Activated T-helper 1 cell treated with Interleukin-2 at 50 U/mL for 16 hours (primary cell): ENCODE measurements at regions not wholly inside any gene's neighbourhood (a gene's known extent, or its start where the extent isn't known, plus 50 kb on each side); places are given as distances from the start of the nearest gene placed in this dataset.
"Not testable (repeated sequence)": the region's sequence is repeated elsewhere in the genome, so short reads cannot be mapped to it uniquely, and the experiment has no call there.

ENCODE experiments used
- DNase-seq: peaks from one replicate; pipeline ENCODE4 v3.0.0-alpha.2; 2020; ENCODE audit warnings: low read depth

DNA sequence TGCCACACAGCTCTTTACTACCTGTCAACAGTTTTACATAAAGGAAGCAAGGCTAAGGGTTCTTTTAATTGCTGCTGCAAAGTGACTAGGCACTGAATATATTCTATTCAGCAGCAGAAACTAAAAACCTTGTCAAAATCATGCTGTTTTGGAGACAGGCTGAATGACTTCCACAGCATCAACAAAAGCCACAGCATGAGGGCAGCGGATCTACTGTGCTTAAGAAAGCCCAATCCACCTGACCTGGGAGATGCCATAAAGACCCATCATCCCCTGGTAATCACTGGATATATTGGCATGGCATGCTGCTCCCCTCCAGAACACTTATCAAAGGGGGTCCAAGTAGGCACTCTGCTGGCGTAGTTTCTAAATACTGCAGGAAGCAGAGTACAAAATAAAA, 715.1 kb upstream of the SLC8A1 start:
- DNase-seq = no peak

DNA sequence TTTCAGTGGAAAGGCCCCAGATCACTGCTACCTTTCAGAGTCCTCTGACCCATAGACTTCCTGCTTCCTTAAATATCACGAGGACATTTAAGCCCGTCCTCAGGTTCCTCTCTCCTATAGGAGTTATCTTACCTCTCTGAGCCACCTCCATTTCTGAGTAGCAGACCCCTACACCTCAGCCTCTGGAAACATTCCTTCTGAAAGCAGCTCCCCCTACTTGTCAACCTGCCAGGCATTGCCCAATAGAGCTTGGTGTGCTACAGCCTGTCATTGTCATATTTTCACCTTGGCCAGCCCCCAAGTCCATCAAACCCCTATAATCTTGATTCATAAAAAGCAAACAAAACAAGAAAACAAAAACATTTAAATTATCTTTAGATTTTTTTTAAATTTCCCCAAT, 717.9 kb upstream of the SLC8A1 start:
- DNase-seq = no peak

DNA sequence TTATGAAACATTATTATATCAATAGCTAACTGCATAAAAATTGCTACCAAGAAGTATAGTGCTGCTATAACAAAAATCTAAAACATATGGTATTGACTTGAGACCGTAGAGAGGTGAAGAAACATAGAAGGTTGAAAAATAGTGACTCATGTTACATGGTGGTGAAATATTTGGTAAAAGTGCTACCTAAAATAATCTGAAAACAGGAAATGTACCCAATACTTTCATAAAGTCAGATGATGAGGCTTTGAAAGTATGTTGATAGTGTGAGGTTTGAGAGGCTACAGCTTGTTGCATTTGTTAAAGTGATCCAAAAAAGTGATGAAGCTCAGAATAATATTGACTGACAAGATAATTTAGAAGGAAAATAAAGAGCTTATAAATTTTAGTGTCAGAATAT, 718.7 kb upstream of the SLC8A1 start:
- no peak for DNase-seq

DNA sequence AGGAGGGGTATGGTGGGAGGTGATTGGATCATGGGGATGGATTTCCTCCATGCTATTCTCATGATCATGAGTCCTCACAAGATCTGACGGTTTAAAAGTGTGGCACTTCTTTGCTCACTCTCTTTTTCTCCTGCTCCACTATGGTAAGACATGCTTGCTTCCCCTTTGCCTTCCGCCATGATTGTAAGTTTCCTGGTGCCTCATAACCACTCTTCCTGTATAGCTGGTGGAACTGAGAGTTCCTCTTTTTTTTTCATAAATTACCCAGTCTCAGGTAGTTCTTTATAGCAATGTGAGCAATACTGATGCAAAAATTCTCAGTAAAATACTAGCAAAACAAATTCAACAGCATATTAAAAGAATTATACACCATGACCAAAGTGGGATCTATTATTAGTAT, 728.5 kb upstream of the SLC8A1 start:
- no peak for DNase-seq

DNA sequence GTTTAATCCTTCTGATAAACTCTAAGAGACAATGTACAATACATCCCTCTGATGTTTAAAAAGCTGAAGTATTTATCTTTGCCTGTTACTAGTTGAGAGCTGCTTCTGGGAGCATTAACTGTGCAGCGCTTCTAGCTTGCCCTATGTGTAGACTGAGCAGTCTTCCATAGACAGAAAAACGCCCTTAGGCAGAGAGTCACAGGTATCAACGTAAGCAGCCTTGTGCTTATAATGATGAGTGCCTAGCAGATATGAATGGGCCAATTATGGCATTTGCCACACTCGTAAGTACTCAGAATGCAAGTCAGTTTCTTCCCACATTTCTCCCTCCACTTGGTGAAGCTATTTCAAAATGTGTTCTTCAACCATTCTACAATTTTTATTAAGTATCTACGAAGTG, 731.1 kb upstream of the SLC8A1 start:
- DNase-seq = no peak

DNA sequence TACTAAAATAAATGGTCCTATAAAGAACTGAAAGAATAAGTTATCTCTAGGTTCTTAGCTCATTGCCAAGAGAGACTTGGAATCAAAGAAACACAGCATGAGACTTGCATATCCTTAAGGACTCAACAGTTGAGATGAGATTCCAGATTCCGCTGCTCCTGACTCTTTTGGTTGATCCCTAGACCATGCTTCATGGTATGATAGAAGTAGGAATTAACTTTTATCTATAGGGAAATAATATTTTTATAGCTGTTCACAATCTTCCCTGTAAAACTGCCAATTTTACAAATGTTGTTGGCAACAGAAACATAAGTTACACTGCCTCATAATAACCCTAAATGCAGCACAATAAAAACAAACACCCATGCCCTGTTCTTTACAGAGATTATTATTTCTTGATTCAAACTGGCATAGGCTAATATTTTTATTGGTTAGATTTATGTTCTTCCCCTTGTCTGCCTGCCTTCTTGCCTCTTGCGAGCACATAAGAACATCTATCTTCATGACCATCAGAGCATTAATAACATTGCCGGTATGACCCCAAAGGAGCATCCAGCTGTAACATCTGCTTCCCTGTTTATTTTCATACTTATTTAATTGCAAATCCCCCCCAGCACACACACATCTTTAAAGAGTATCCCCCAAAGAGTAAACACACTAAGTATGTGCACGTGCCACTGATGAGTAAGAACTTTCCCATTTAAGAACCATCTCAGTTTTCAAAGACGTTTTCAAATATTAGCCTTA, 735.7 kb upstream of the SLC8A1 start:
- no peak for DNase-seq

DNA sequence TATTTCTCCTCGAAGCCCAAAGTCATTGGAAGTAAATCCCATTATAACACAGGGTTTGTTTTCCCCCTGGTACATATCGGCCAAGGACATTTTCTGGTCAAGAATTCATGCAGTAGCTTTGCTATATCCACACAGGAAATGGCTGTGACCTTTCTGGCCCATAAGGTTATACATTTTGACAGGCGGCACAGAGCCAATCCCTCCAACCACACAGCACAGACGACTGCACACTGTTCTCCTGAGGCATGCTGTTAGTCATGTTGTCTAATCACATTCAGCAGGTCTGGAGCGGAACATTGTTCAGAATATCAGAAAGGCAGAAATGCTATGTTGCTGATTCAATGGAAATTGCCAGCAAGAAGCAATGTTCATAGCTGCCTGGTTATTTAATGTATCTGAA, 742.3 kb upstream of the SLC8A1 start:
- no peak for DNase-seq

DNA sequence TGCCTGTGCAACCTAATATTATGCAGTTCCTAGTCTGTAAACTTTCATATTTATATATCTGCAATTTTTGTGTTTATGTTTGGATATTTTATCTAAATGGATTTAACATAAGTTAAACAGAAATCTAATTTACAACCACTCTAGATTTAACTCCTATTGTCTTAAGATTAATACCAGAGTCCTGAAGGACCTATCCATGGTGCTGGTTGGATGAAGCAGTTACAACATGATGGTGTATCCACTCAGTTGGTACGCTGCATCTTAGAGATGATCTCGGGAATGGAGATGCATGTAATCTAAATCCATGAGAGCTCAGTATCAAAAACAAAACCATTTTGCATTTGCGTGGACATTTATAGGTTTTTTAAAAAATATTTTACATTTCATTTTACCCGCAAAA, 745.9 kb upstream of the SLC8A1 start:
- no peak for DNase-seq

DNA sequence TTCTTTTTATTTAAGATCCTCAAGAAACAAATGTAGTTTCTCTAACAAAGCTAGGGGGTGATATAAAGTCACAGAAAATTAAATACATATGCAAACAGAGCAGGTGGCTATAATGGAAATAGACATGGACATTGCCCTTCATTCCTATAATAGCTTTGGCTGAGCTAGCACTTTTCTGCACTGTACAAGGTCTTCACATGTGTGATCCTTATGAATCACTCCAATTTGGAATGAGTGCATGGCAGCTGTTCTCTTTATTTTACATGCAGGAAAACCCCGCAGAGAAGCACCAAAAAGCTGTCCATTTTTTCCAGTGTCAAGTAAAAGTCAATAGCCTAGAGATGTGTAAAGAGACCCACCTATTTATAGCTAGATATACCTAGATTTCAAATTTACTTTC, 747.4 kb upstream of the SLC8A1 start:
- DNase-seq = no peak

DNA sequence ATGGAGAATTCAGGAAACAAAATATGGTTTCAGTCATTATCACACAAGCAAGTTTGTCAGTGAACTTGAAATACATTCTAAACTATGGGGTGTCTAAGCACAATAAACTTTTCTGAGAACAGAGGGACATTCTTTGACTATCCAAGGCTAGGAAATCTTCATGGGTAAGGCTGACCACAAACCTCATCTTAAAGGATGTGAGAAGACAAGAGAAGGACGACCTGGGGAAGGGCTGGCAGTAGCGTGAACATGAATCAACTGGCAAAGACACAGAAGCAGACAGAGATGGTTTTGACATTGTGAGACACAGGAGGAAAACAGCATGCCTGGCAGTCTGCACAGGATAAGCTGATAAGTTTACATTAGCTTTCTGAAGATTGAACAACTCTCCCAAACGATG, 752.4 kb upstream of the SLC8A1 start:
- no peak for DNase-seq

DNA sequence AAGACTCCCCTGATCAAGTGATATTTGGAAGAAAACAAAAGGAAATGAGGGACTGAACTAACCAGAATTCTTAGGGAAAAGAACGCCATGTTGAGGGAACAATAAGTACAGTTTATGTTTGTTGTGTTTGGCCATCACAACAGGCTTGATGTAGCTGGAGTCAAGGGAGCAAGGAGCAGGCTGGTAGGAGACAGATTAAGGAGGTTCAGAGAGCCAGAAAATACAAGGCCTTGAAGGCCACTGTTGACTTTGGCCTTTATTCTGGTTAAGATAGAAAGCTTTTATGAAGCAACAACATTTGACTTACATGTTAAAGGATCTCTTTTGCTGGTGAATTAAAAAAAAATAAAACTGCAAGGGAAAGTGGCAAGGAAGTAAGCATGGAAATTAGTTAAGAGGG, 754.1 kb upstream of the SLC8A1 start:
- no peak for DNase-seq

DNA sequence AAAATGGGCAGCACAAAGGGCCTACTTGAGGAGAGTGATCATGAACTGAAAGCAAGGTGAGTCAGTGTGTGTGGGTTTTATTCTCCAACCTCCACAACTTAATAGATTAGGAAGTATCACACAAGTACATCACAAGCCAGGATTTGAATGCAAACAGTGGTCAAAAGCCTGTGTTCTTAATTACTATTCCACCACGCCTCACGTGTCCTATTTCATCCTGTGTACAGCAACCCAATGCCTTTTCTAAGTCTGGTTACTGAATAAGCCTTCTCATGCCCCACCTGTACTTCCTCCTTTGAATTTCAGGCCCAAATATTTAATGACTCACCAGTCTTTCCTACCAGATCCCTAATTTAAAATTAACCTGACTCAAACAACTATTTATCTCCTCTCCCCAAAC, 755.7 kb upstream of the SLC8A1 start:
- DNase-seq = no peak

DNA sequence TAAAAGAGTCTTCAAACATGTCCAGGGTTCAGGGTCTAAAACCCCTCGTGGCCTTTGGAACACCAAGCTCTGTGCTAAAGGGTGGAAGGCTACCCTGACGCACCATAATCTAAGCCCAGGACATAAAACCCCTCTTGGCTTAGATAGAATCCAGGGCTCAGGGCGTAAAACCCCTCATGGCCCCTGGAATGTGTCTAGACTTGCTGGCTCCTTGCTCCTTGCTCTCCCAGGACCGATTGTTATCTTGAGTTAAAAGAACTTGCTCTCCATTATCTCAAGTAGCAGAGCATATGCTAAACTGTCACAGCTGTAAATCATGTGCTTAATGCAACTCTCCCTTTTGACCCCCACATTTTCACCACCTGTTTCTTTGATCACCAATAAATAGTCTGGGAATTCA, 758.1 kb upstream of the SLC8A1 start:
- DNase-seq = not testable (repeated sequence)

DNA sequence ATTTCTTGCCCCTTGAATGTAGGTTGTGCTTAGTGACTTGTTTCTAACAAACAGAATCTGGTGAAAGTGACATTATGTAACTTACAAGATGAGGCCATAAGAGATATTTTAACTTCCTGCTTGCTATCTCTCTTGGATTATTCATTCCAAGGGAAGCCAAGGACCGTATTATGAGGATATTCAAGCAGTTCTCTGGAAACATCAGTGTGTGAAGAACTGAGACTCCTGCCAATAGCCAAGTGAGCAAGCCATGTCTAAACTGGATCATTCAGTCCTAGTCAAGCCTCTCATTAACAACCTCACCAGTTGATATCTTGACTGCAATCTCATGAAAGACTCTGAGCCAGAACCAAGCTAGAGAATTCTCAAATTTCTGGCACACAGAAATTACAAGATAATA, 765.1 kb upstream of the SLC8A1 start:
- DNase-seq = no peak

DNA sequence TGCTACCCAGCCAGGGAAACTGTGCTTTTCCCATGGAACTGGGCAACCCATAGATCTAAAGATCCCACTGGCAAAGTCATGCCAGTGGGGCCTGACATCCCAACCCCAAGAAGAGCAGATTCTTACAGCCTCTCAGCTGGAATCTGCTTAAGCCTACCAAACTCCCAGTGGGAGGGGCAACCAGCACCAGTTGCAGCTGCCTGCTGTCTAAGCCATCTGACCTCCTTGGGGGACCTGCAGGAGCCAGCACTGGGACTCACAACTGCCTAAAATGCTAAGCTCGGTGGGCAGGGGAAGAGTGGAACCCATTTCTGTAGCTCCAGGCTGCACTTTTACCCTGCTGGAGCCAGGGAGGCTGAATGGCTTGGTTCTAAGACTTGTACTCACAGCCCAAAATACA, 770.7 kb upstream of the SLC8A1 start:
- no peak for DNase-seq

DNA sequence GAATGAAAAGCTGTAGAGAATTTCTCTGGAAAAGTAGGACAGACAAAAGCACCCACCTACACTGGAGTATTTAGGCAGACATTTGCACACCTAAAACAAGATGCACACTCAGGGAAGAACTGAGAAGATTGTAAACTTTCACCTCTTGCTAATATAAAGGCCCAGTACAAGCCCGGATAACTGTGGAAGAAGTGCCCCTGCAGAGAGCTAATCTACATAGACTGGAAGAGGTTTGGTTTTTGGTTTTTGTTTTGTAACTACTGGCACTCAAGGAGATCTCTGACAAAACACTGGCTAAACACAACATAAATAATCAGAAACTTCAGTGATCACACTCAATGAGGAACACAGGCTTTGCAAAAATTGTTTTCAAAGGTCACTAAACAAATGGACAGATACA, 782.2 kb upstream of the SLC8A1 start:
- no peak for DNase-seq

DNA sequence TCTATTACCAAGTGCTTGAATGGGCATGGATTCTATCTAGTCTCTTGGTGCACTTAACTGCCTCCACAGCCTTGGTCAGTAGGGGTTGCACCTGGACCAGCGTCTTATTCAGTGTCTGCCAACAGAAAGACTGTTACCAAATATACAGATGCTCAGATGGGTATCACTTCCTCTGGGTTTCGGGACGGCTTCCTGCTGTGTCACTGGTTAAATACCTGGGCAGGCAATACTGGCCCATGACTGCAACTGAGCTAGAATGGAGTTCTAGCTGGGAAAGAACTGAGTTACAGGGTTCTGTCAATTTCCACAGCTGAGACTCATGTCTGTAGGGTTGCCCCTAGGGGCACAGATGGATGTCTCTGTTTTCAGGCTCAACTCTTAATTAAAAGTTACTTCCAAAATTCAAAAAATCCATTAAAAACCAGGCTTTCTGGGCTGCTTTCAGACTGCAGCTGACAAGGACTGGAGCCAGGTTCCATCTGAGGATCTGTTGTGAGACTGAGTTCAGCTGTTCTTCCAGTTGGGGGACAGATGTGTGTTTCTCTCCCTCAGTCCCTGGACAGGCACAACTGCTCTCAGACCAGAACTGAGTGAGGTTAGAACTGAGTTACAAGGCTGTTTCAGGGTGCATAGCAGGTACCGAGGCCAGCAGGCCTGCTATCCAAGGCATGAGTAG, 789.6 kb upstream of the SLC8A1 start:
- DNase-seq = no peak

DNA sequence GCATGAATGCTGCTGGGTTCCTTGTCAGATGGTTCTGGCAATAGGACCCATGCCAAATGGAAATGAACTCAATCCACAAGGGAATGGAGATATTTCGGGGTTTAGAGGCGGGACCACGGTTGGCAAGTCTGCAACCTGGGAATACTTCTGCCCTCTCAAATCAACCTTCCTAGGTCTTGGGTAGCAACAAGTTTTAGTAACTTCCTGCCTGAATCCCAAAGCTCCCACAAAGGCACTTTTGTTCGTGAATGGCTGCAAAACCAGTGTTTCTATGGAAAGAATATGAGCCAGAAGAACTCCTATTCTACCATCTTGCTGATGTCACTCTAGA, 790.1 kb upstream of the SLC8A1 start:
- DNase-seq = no peak

DNA sequence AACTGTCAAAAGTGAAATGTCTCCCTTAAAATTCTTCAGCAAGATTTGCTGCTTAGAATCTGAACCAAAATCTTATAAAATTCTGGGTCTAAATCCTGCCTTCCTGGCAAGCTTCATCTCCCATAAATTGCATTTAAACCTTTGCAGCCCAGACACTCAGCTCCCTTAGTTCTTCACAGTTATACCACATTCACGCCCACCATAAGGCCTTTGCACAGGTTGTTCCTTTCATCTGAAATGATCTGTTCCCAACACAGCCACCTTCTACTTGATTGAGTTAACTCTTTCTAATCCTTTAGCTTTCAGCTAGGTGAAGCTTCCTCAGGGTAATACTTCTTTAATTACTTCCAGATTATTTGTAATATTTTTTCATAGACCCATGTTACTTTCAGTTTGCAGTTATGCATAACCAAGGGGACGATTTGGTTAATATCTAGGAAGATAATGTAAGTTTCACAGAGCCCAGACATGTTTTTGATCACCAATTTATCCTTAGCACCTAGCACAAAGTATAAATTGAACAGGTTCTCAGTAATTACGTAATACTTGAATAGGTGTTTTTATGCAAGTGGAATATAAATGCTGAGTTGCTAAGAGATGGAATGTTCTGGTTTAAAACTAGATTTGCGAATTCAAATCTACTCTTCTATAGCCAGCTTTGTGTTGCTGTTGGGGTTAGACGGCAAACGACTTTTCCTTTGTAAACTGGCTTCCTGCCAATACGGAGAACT, 779.7 kb upstream of the PKDCC start:
- no peak for DNase-seq

DNA sequence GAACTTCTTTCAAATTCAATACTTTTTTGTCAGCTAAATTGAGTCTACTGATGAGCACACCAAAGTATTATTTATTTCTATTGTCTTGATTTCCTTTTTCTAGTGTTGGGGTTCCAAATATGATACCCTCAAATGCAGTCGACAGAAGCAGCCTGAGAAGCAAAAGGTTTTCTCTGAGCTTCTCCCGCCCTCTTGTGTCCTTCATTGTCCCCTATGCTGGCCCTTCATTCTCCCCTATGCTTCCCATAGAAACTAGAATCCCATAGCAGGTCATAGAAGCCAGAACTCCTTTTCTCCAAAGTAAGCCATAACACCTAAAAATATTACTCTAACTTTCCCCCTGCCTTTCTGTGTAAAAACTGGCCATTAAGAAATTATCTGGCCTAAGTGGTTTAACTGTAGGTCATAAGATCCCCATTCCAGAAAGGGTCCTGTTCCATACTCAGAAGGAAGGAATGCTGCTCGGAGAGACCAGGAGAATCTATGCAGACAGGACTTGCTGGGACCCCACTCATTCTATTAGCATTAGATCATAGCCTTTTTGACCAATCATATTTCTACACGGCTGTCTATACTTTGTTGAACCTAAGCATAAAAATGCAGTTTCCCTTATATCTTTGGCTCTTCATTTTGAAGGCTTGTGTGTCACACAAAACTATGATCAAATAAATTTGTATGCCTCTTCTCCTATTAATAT, 764.6 kb upstream of the PKDCC start:
- no peak for DNase-seq

DNA sequence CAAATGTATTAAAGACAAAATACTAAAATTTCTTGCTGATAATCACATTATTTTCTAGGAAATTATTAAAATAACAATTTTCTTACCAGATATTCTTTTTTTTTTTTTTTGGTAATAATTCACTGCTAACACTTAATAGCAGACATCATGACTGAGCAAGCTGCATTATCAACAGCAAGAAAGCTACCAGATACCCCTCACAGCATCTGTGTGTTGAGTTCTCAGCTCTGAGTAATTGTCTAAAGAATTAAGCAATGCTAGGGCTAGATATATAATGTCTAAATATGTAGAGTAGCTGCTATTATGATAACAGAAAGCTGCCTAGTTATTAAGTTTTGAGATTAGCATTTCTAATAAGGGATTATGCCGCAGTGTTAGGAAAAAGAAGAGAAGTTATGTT, 754.3 kb upstream of the PKDCC start:
- DNase-seq = no peak

DNA sequence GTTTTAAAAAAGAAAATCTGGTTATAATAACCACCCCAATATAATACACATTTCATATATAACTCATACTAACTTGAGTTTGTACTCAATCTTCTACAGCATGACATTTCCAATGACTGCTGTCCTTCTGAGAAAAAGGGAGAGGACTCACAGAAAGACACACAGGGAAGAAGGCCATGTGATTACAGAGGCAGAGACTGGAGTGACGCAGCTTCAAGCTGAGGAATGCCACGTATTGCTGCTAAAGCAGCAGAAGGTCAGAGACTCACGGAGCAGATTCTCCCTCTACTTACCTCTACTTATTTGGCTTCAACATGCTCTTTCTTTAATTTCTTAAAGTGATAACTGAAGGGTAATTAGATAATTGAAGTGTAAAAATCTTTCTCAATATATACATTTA, 753.5 kb upstream of the PKDCC start:
- no peak for DNase-seq

DNA sequence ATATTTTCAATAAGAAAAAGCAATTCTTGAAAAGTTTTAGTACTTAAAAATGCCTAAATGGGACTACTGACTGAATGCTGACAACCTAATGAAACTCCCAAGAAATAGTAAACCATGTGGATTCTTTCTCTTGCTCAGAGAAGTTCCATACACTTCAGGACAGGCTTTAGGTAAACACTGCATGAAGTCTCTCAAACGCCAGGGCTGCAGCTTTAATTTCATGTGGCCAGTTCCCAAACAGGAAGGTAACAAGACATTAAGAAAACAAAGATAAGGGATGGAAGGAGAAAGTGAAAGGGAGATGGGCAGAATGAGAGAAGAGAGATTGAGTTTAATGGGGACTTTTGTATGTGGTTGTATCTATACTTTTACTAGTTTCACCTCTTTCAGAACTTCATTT, 734.7 kb upstream of the PKDCC start:
- DNase-seq = no peak
